ENCODE measurements at regions not wholly inside any gene's neighbourhood (a gene's known extent, or its start where the extent isn't known, plus 50 kb on each side); places are given as distances from the start of the nearest gene placed in this dataset.

DNA sequence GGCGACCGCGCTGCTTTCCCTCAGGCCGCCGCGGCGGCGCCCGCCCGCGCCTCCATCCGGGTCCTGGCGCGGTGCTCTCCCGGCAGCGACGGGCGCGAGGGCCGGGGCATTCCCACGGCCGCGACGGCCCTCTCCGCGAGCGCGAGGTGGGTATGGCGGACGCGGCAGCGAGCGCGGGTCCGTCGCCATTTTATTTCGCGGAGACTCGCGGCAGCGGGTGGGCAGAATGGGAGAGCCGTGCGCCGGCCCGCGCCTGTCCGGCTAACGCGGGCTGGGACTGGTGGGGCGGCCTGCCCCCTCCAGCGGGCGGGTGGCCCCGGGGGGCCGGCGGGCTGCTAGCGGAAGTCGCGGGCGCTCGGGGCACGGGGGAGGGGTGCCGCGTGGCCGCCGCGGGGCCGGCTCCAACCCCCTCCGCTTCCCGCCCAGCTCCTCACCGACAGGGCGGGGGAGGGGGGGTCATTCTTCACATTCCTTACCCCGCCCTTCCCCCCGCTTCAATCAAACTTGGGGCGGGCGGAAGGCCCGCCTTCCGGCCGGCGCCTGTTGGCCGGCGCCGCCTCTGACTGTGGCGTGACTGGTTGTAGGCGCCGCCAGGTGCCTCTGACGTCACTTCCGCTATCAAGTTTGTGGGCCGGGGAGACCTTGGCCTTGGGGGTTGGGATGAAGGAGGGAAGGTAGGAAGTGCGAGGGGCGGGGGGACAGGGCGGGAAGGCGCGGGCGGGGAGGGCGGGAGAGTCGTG lies 82.1 kb downstream of the PTPDC1 start:
- TF ChIP-seq, protein P1, sequence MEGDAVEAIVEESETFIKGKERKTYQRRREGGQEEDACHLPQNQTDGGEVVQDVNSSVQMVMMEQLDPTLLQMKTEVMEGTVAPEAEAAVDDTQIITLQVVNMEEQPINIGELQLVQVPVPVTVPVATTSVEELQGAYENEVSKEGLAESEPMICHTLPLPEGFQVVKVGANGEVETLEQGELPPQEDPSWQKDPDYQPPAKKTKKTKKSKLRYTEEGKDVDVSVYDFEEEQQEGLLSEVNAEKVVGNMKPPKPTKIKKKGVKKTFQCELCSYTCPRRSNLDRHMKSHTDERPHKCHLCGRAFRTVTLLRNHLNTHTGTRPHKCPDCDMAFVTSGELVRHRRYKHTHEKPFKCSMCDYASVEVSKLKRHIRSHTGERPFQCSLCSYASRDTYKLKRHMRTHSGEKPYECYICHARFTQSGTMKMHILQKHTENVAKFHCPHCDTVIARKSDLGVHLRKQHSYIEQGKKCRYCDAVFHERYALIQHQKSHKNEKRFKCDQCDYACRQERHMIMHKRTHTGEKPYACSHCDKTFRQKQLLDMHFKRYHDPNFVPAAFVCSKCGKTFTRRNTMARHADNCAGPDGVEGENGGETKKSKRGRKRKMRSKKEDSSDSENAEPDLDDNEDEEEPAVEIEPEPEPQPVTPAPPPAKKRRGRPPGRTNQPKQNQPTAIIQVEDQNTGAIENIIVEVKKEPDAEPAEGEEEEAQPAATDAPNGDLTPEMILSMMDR (IDR thresholded peaks at IDR 0.05; ENCODE audit: insufficient read depth, low read depth, low read length) = no peak
- H3K4me3 ChIP-seq (ENCODE audit: low read depth, low read length) = peak overlapping the region; percentile 90
- peak; percentile 100 for DNase-seq (ENCODE audit: low read depth)

DNA sequence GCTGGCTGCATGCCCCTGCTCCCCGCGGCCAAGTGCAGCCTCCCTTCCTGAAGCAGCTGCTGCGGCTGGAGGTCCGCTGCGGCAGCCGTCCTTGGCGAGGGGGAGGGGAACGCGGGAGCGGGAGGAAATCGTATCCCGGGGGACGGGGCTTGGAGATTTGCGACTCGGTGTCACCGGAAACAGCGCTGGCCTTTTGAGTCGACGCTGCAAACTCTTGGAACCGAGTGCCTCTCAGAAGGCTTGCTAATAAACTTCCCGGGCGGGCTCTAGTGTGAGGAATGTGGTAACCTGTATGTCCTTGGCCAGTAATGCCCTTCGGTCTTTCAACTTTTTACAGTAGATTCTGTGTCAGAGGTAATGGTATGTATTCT lies 82.7 kb downstream of the PTPDC1 start:
- no peak for DNase-seq (ENCODE audit: low read depth)
- TF ChIP-seq, protein P1 (IDR thresholded peaks at IDR 0.05; ENCODE audit: insufficient read depth, low read depth, low read length) = peak; percentile 13
- H3K4me3 ChIP-seq (ENCODE audit: low read depth, low read length) = peak overlapping the region; percentile 90

DNA sequence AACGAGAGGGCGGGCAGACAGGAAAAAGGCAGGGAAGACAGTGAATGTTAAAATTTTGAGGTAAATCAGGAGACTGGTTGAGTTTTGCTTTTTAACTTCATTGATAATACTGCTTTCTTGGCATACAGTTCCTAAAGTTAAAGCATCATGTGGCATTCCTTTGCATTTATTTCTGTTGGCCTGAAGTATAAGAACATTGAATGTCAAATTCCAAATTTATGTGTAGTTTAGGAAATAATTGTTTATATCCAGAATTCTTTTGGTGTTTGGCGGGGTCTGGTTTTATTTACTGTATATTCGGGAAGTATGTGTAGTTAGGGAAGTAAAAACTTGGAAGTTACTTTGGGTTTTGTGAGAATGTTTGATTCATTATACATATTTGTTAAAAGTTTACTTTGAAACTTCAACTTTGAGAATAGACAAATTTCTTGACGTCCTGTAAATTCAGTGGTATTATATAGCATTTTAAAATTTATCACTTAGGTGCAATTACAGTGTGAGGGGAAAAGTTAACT lies 83.2 kb downstream of the PTPDC1 start:
- no peak for DNase-seq (ENCODE audit: low read depth)
- TF ChIP-seq, protein P1 (IDR thresholded peaks at IDR 0.05; ENCODE audit: insufficient read depth, low read depth, low read length) = no peak
- peak overlapping the region; percentile 90 for H3K4me3 ChIP-seq (ENCODE audit: low read depth, low read length)

DNA sequence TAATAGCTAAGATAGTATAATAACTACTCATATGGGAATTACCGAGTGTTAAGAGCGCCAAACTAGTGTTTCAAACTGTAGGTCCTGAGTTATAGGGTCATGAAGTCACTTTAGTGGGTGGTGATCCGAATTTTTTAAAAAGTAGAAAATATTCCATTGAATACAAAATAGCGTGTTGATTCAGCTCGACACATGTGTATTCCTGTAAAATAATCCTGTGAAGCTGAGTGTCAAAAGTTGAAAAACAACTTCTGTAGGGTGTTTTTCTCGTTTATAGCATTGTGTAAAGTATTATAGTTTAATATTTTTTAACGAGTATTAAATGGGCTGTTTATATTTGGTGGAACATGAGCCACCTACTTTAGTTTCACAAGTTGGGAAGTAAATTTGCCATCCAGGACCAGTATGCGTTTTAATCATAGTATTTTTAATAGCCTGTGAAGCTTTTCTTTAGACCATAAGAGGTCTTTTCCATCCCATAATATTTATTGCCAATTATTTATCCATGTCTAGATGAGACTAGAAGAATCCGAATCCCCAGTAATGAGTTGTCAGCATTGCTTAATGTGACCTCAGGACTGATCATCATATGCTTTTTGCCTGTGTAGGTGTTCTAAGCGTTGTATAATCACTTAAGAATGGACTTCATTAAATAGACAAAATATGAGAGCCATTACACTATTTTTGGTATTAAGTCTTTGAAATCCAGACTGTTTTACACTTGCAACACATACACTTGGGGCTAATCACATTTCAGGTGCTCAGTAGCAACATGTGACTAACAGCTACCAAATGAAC lies 84.1 kb downstream of the PTPDC1 start:
- DNase-seq (ENCODE audit: low read depth) = no peak
- TF ChIP-seq, protein P1 (IDR thresholded peaks at IDR 0.05; ENCODE audit: insufficient read depth, low read depth, low read length) = no peak
- H3K4me3 ChIP-seq (ENCODE audit: low read depth, low read length) = peak overlapping the region; percentile 90

DNA sequence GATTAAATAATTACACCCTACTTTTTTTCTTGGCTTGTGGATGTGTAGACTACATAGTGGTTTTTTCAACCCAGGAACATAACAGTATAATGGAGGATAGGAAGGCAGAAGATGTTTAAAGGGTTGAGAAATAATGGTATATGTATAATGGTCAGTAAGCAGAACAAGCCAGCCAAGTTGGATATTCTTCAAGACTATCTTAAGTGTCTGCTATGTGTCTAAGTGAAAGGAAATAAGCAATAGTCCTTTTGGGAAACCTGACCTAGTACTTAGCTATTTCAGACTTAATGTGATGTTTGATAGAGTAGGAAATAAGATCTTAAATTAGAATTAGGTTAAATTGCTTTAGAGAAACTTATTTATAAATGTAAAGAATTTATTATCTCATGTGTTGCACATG lies 85.7 kb downstream of the PTPDC1 start:
- DNase-seq (ENCODE audit: low read depth) = no peak
- TF ChIP-seq, protein P1 (IDR thresholded peaks at IDR 0.05; ENCODE audit: insufficient read depth, low read depth, low read length) = no peak
- H3K4me3 ChIP-seq (ENCODE audit: low read depth, low read length) = peak overlapping the region; percentile 90

DNA sequence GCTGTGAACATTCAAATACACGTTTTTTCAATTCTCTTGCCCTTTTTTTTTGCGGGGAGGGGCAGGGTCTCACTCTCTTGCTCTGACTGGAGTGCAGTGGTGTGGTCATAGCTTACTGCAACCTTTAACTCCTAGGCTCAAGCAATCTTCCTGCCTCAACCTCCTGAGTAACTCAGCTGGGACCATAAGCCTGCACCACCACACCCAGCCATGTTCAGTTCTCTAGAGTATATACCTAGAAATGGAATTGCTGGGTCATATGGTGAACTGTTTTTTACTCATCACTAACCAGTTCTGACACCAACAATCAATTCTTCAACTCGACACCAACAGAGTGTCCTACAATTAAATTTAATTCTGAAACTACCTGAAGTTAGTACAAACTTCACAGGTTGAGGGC lies 85.5 kb upstream of the ZNF169 start:
- no peak for DNase-seq (ENCODE audit: low read depth)
- no peak overlapping the region for H3K4me3 ChIP-seq (ENCODE audit: low read depth, low read length)
- TF ChIP-seq, protein P1 (IDR thresholded peaks at IDR 0.05; ENCODE audit: insufficient read depth, low read depth, low read length) = no peak

Measured in fibroblast of villous mesenchyme (primary cell).